PC-3 (cell line): ENCODE measurements at regions not wholly inside any gene's neighbourhood (a gene's known extent, or its start where the extent isn't known, plus 50 kb on each side); places are given as distances from the start of the nearest gene placed in this dataset.

Source experiments
- ATAC-seq: fragments of 200-7000 bp; cut with Tn5 transposase; 2 replicates; pipeline ENCODE4 v1.9.1; 2020; ENCODE audit warnings: mild to moderate bottlenecking, moderate library complexity
- BruUV-seq: library from RNA; stranded (reverse); fragments of 400-500 nt; replicated peaks from 2 replicates; lab custom pipeline; 2021; lab: Mats Ljungman, UMichigan
- CTCF ChIA-PET: fragments of 300-600 bp; sonication (Branson Sonifier 250); formaldehyde crosslinking; loops from one replicate; lab custom pipeline; 2022; ENCODE audit warnings: antibody characterized with exemption; lab: Charles Lee
- POLR2A ChIA-PET: fragments of 300-600 bp; sonication (Branson Sonifier 250); formaldehyde crosslinking; loops from one replicate; lab custom pipeline; 2022; ENCODE audit warnings: antibody characterized with exemption; ENCODE audit not compliant: unreplicated experiment; lab: Charles Lee
- DNase-seq: peaks from one replicate; pipeline ENCODE4 v3.0.0-alpha.2; 2015
- H2AFZ ChIP-seq: fragments of 300-600 bp; sonication (generic); 2 replicates; pipeline ENCODE4 v1.6.0; 2016; ENCODE audit warnings: antibody characterized with exemption, low read length
- H3F3A ChIP-seq: fragments of 300-600 bp; sonication (generic); one replicate; pipeline ENCODE4 v1.6.0; 2017; ENCODE audit warnings: antibody characterized with exemption, low read length, control low read depth, mild to moderate bottlenecking; ENCODE audit not compliant: unreplicated experiment
- H3K27ac ChIP-seq: fragments of 300-600 bp; sonication (generic); 2 replicates; pipeline ENCODE4 v1.5.1; 2016; ENCODE audit warnings: mild to moderate bottlenecking, low read length
- H3K27me3 ChIP-seq: fragments of 300-600 bp; sonication (generic); 2 replicates; pipeline ENCODE4 v1.6.1; 2016; ENCODE audit warnings: low read length, mixed read lengths
- H3K36me3 ChIP-seq: fragments of 300-600 bp; sonication (generic); 2 replicates; pipeline ENCODE4 v1.6.1; 2016; ENCODE audit warnings: low read depth, mixed run types, low read length, mixed read lengths
- H3K4me1 ChIP-seq: fragments of 300-600 bp; sonication (generic); 2 replicates; pipeline ENCODE4 v1.5.1; 2016; ENCODE audit warnings: low read length; ENCODE audit not compliant: insufficient read depth
- H3K4me2 ChIP-seq: fragments of 300-600 bp; sonication (generic); 2 replicates; pipeline ENCODE4 v1.6.0; 2016; ENCODE audit warnings: low read length
- H3K4me3 ChIP-seq: fragments of 300-600 bp; sonication (generic); 2 replicates; pipeline ENCODE4 v1.5.1; 2016; ENCODE audit warnings: mild to moderate bottlenecking, low read length, mixed read lengths
- H3K79me2 ChIP-seq: fragments of 300-600 bp; sonication (generic); 2 replicates; pipeline ENCODE4 v1.6.1; 2017; ENCODE audit warnings: low read length, mixed read lengths
- H3K9ac ChIP-seq: fragments of 300-600 bp; sonication (generic); 2 replicates; pipeline ENCODE4 v1.6.0; 2016; ENCODE audit warnings: mild to moderate bottlenecking, low read length
- H3K9me2 ChIP-seq: fragments of 300-600 bp; sonication (generic); replicated peaks from 2 replicates; pipeline ENCODE4 v1.6.1; 2016; ENCODE audit warnings: mixed run types, low read length, mixed read lengths
- H3K9me3 ChIP-seq: fragments of 300-600 bp; sonication (generic); 2 replicates; pipeline ENCODE4 v1.6.1; 2016; ENCODE audit warnings: low read length, mixed read lengths
- H4K20me1 ChIP-seq: fragments of 300-600 bp; sonication (generic); 2 replicates; pipeline ENCODE4 v1.6.1; 2016; ENCODE audit warnings: low read length, mixed read lengths
- EZH2 ChIP-seq: fragments of 300-600 bp; sonication (generic); IDR thresholded peaks from one replicate; pipeline ENCODE4 v1.6.1; 2017; ENCODE audit warnings: antibody characterized with exemption, mild to moderate bottlenecking, low read length; ENCODE audit not compliant: unreplicated experiment
- EZH2phosphoT487 ChIP-seq: fragments of 300-600 bp; sonication (generic); IDR thresholded peaks from 2 replicates; pipeline ENCODE4 v1.6.1; 2018; ENCODE audit warnings: mild to moderate bottlenecking, antibody characterized with exemption, low read length, borderline replicate concordance
- intact Hi-C: fragments of 100-400 bp; cut with micrococcal nuclease; formaldehyde crosslinking; loops from 2 replicates; pipeline ENCODE4 v1.9.0; 2023
- TF ChIP-seq, protein P1 (sequence below): fragments of 300-600 bp; sonication (generic); conservative IDR thresholded peaks from 2 replicates; pipeline ENCODE4 v1.5.1; 2017; ENCODE audit warnings: antibody characterized with exemption, low read depth, mild to moderate bottlenecking, low read length

GRCh38 chr6:25086500-25087091 is 150.8 kb upstream of the RIPOR2 start:
- Histone ChIP-seq H4K20me1 (no peaks in the 10 kb centered on the region), H3K9me3 (no peaks in the 10 kb centered on the region), H3K79me2 (no peaks in the 10 kb centered on the region), H2AFZ (no peak overlapping the region), H3K4me2 (no peak overlapping the region), H3K36me3 (no peaks in the 10 kb centered on the region), H3K9me2 (no peaks in the 10 kb centered on the region), H3K4me1 (no peaks in the 10 kb centered on the region), H3K27me3 (no peaks in the 10 kb centered on the region), H3K9ac (no peak overlapping the region), H3K4me3 (no peak overlapping the region), H3F3A (no peaks in the 10 kb centered on the region), H3K27ac (no peak overlapping the region)
- DNase-seq (no peak), ATAC-seq (no peak)
- ChIA-PET CTCF (no interaction called here), POLR2A (no interaction called here)
- no TSS peak for BruUV-seq
- TF ChIP-seq, protein P1, sequence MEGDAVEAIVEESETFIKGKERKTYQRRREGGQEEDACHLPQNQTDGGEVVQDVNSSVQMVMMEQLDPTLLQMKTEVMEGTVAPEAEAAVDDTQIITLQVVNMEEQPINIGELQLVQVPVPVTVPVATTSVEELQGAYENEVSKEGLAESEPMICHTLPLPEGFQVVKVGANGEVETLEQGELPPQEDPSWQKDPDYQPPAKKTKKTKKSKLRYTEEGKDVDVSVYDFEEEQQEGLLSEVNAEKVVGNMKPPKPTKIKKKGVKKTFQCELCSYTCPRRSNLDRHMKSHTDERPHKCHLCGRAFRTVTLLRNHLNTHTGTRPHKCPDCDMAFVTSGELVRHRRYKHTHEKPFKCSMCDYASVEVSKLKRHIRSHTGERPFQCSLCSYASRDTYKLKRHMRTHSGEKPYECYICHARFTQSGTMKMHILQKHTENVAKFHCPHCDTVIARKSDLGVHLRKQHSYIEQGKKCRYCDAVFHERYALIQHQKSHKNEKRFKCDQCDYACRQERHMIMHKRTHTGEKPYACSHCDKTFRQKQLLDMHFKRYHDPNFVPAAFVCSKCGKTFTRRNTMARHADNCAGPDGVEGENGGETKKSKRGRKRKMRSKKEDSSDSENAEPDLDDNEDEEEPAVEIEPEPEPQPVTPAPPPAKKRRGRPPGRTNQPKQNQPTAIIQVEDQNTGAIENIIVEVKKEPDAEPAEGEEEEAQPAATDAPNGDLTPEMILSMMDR, result no peak
- TF ChIP-seq EZH2phosphoT487 (no peak), EZH2 (no peak)
- intact Hi-C loops, result no loop called here

DNA sequence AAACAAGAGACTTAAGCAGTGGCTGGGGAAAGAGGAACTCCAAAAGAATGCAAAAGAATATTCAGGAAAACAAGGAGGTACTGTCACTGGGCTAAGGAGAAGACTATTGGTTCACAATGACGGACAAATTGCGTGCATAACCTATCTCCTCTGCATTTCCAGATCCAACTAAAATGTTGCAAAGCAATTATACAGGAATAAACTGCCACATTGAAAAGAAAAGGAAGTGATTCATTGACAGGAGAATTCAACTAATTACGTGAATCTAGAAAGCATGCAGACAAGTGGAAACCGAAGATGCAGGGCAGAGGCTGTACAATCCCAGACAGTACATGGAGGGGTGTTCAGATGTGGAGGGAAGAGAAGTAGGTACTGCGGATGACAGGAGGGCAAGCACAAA is 152.8 kb upstream of the RIPOR2 start:
- H3F3A ChIP-seq, result no peaks in the 10 kb centered on the region
- TF ChIP-seq, protein P1, result no peak
- TF ChIP-seq EZH2 (no peak), EZH2phosphoT487 (no peak)
- H3K4me1 ChIP-seq, result no peaks in the 10 kb centered on the region
- H3K4me3 ChIP-seq, result no peak overlapping the region
- no peaks in the 10 kb centered on the region for H3K36me3 ChIP-seq
- H4K20me1 ChIP-seq, result no peaks in the 10 kb centered on the region
- no peaks in the 10 kb centered on the region for H3K9me2 ChIP-seq
- no peak overlapping the region for H3K4me2 ChIP-seq
- DNase-seq (no peak), ATAC-seq (no peak)
- no peaks in the 10 kb centered on the region for H3K79me2 ChIP-seq
- CTCF ChIA-PET, result interaction anchor here (0.5 kb wide), 1 partner anchor 12 kb away, joined by 3 read pairs; no protein-coding TSS in a partner anchor
- H3K9me3 ChIP-seq, result no peaks in the 10 kb centered on the region
- intact Hi-C loops, result no loop called here
- POLR2A ChIA-PET, result no interaction called here
- no peak overlapping the region for H2AFZ ChIP-seq
- no TSS peak for BruUV-seq
- H3K27ac ChIP-seq, result no peak overlapping the region
- H3K27me3 ChIP-seq, result no peaks in the 10 kb centered on the region
- H3K9ac ChIP-seq, result no peak overlapping the region

- H3K4me1 ChIP-seq, result no peaks in the 10 kb centered on the region
- H3K9ac ChIP-seq, result no peak overlapping the region
- BruUV-seq, result no TSS peak
- H3K79me2 ChIP-seq, result no peaks in the 10 kb centered on the region
- ATAC-seq, result no peak
- H3K9me3 ChIP-seq, result no peaks in the 10 kb centered on the region
- no peaks in the 10 kb centered on the region for H3K36me3 ChIP-seq
- H3K4me3 ChIP-seq, result no peak overlapping the region
- intact Hi-C loops, result no loop called here
- no peak overlapping the region for H3K4me2 ChIP-seq
- no peak for DNase-seq
- no peaks in the 10 kb centered on the region for H3K27me3 ChIP-seq
- TF ChIP-seq EZH2phosphoT487 (no peak), EZH2 (no peak)
- TF ChIP-seq, protein P1, result no peak
- no peaks in the 10 kb centered on the region for H4K20me1 ChIP-seq
- ChIA-PET POLR2A (no interaction called here), CTCF (no interaction called here)
- H2AFZ ChIP-seq, result no peak overlapping the region
- no peaks in the 10 kb centered on the region for H3K9me2 ChIP-seq
- no peaks in the 10 kb centered on the region for H3F3A ChIP-seq
- no peak overlapping the region for H3K27ac ChIP-seq
Observed at GRCh38 chr6:25089442-25089841, 153.7 kb upstream of the RIPOR2 start.
